Gastroesophageal sphincter (tissue), 4 donors: ENCODE measurements at regions not wholly inside any gene's neighbourhood (a gene's known extent, or its start where the extent isn't known, plus 50 kb on each side); places are given as distances from the start of the nearest gene placed in this dataset.

Experiments
- ATAC-seq: fragments of 150-250 bp; one replicate; pipeline ENCODE4 v1.9.1; 2016; ENCODE audit warnings: mild to moderate bottlenecking, moderate library complexity
- H3K27ac ChIP-seq, 4 donors: fragments of 200-600 bp; sonication (generic) in 3 of 4; 1 replicate in 3 of 4; 2 replicates in 1 of 4; pipeline ENCODE4 v1.5.1; 2016 to 2019
- H3K27me3 ChIP-seq: fragments of 200-600 bp; sonication (generic); one replicate; pipeline ENCODE4 v1.5.1; 2019
- H3K36me3 ChIP-seq, 2 donors: fragments of 200-600 bp; sonication (generic); one replicate each; pipeline ENCODE4 v1.5.1; 2019; ENCODE audit warnings: control low read depth in 1 of 2
- H3K4me1 ChIP-seq, 3 donors: fragments of 200-600 bp; sonication (generic); 1 replicate in 2 of 3; 2 replicates in 1 of 3; pipeline ENCODE4 v1.5.1; 2016 to 2019; ENCODE audit warnings: control low read depth in 2 of 3
- H3K4me3 ChIP-seq, 2 donors: fragments of 200-600 bp; sonication (generic); one replicate each; pipeline ENCODE4 v1.5.1; 2019; ENCODE audit warnings: mild to moderate bottlenecking in 1 of 2, moderate library complexity in 1 of 2
- H3K9me3 ChIP-seq, 3 donors: fragments of 200-600 bp; sonication (generic); one replicate each; pipeline ENCODE4 v1.5.1; 2017 to 2019; ENCODE audit warnings: control low read depth in 2 of 3
- EP300 ChIP-seq: sonication (generic); formaldehyde crosslinking; IDR thresholded peaks from one replicate; pipeline ENCODE4 v1.6.1; 2017; ENCODE audit warnings: antibody characterized with exemption, mild to moderate bottlenecking
- POLR2A ChIP-seq, 2 donors: fragments of 450-650 bp; IDR thresholded peaks; one replicate each; pipeline ENCODE4 v1.6.1; 2017; ENCODE audit warnings: antibody characterized with exemption in 2 of 2, mild to moderate bottlenecking in 2 of 2, moderate library complexity in 1 of 2
- POLR2AphosphoS5 ChIP-seq: sonication (generic); formaldehyde crosslinking; IDR thresholded peaks from one replicate; pipeline ENCODE4 v1.6.1; 2017; ENCODE audit warnings: antibody characterized with exemption
- WGBS, 2 donors: methylation state at CpG; one replicate each; pipeline ENCODE4 v1.1.5; 2018; ENCODE audit warnings: low coverage in 1 of 2; 5-methylcytosine and 5-hydroxymethylcytosine counted together
- TF ChIP-seq, protein P1 (sequence below), 4 experiments: fragments of 200-600 bp in 2 of 4; fragments of 450-650 bp in 2 of 4; sonication (generic) in 1 of 4; IDR thresholded peaks; one replicate each; pipeline ENCODE4 v1.5.1; 2017 to 2019; ENCODE audit warnings: antibody characterized with exemption in 4 of 4, mild to moderate bottlenecking in 2 of 4, moderate library complexity in 2 of 4

GRCh38 chr2:195495351-195495750 lies 161.7 kb upstream of the SLC39A10 start:
- Histone ChIP-seq H3K9me3 (no peaks in the 10 kb centered on the region), H3K27me3 (no peaks in the 10 kb centered on the region), H3K4me3 (no peak overlapping the region), H3K27ac (no peak overlapping the region), H3K36me3 (no peaks in the 10 kb centered on the region), H3K4me1 (no peaks in the 10 kb centered on the region)
- WGBS, 2 donors: 100% methylated on average over 2 of the region's 2 CpGs
- no peak for ATAC-seq
- TF ChIP-seq, protein P1, sequence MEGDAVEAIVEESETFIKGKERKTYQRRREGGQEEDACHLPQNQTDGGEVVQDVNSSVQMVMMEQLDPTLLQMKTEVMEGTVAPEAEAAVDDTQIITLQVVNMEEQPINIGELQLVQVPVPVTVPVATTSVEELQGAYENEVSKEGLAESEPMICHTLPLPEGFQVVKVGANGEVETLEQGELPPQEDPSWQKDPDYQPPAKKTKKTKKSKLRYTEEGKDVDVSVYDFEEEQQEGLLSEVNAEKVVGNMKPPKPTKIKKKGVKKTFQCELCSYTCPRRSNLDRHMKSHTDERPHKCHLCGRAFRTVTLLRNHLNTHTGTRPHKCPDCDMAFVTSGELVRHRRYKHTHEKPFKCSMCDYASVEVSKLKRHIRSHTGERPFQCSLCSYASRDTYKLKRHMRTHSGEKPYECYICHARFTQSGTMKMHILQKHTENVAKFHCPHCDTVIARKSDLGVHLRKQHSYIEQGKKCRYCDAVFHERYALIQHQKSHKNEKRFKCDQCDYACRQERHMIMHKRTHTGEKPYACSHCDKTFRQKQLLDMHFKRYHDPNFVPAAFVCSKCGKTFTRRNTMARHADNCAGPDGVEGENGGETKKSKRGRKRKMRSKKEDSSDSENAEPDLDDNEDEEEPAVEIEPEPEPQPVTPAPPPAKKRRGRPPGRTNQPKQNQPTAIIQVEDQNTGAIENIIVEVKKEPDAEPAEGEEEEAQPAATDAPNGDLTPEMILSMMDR (IDR thresholded peaks at IDR 0.05): no peak
- TF ChIP-seq POLR2AphosphoS5: no peak

DNA sequence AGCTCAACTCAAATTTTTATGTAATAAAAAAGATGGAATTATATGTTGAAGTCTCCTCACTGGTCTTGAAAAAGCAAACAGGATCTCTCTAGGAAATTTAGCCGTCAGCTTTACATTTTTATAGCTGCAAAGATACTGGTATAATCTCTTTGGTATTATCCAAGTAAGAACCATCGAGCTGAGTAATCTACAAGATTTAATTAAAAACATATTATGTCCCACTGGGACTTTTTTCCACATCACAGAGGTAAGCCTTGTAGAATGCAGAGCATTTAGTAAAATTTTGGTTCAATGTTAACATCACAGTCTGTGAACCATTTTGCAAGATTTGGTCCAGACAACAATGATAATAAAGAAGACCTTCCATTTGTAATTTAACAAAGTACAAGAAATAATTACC lies 162.6 kb upstream of the SLC39A10 start:
- 72 to 79% methylated on average over 2 of the region's 2 CpGs for WGBS, 2 donors
- Histone ChIP-seq H3K4me1 (no peaks in the 10 kb centered on the region), H3K36me3 (no peaks in the 10 kb centered on the region), H3K27me3 (no peaks in the 10 kb centered on the region), H3K9me3 (no peaks in the 10 kb centered on the region), H3K27ac (no peak overlapping the region), H3K4me3 (no peak overlapping the region)
- no peak for ATAC-seq
- no peak for TF ChIP-seq EP300
- TF ChIP-seq, protein P1 (IDR thresholded peaks at IDR 0.05): no peak
- TF ChIP-seq POLR2A (IDR thresholded peaks at IDR 0.05): no peak
- no peak for TF ChIP-seq POLR2AphosphoS5

GRCh38 chr2:195493416-195493815 lies 163.6 kb upstream of the SLC39A10 start:
- 86 to 89% methylated on average over 2 to 6 of the region's 7 CpGs for WGBS, 2 donors
- Histone ChIP-seq H3K9me3 (no peaks in the 10 kb centered on the region), H3K4me3 (no peak overlapping the region), H3K36me3 (no peaks in the 10 kb centered on the region), H3K27me3 (no peaks in the 10 kb centered on the region), H3K27ac (no peak overlapping the region), H3K4me1 (no peaks in the 10 kb centered on the region)
- no peak for ATAC-seq
- TF ChIP-seq POLR2A (IDR thresholded peaks at IDR 0.05): no peak
- no peak for TF ChIP-seq EP300
- TF ChIP-seq, protein P1 (IDR thresholded peaks at IDR 0.05): no peak
- no peak for TF ChIP-seq POLR2AphosphoS5

- H3K4me1 ChIP-seq: no peaks in the 10 kb centered on the region
- H3K36me3 ChIP-seq: no peaks in the 10 kb centered on the region
- TF ChIP-seq POLR2AphosphoS5: no peak
- no peak for TF ChIP-seq POLR2A (IDR thresholded peaks at IDR 0.05)
- no peak for TF ChIP-seq EP300
- TF ChIP-seq, protein P1 (IDR thresholded peaks at IDR 0.05): no peak
- H3K4me3 ChIP-seq: no peak overlapping the region
- no peaks in the 10 kb centered on the region for H3K27me3 ChIP-seq
- H3K9me3 ChIP-seq: no peaks in the 10 kb centered on the region
- no peak overlapping the region for H3K27ac ChIP-seq
- 83 to 100% methylated on average over 1 of the region's 2 CpGs for WGBS, 2 donors
- no peak for ATAC-seq
These were observed 166.7 kb upstream of the SLC39A10 start for GRCh38 chr2:195490319-195490718.

- H3K27ac ChIP-seq: no peak overlapping the region
- no peaks in the 10 kb centered on the region for H3K36me3 ChIP-seq
- ATAC-seq: no peak
- H3K4me1 ChIP-seq: no peaks in the 10 kb centered on the region
- no peak overlapping the region for H3K4me3 ChIP-seq
- H3K27me3 ChIP-seq: no peaks in the 10 kb centered on the region
- H3K9me3 ChIP-seq: no peaks in the 10 kb centered on the region
- 83 to 100% methylated on average over 1 to 2 of the region's 2 CpGs for WGBS, 2 donors
- TF ChIP-seq EP300 (no peak), POLR2A (IDR thresholded peaks at IDR 0.05) (no peak), POLR2AphosphoS5 (no peak)
- TF ChIP-seq, protein P1 (IDR thresholded peaks at IDR 0.05): no peak
These were observed 167.9 kb upstream of the SLC39A10 start for GRCh38 chr2:195489101-195489500.
